Natural killer cell (primary cell): ENCODE measurements at regions not wholly inside any gene's neighbourhood (a gene's known extent, or its start where the extent isn't known, plus 50 kb on each side); places are given as distances from the start of the nearest gene placed in this dataset.

Experiments
- ATAC-seq, 3 donors: fragments of 150-1000 bp in 2 of 3; fragments of 200-7000 bp in 1 of 3; cut with Tn5 transposase; 1 replicate in 1 of 3; 2 replicates in 2 of 3; pipeline ENCODE4 v1.10.0; 2021; ENCODE audit warnings: mild to moderate bottlenecking in 2 of 3, moderate library complexity in 2 of 3
- DNase-seq, 2 donors: peaks; one replicate each; pipeline versions ENCODE4 v3.0.0 to v3.0.0-alpha.2; 2013 to 2021; ENCODE audit warnings: mixed read lengths in 1 of 2
- H3K27ac ChIP-seq: one replicate; pipeline ENCODE4 v1.5.1; 2013; ENCODE audit warnings: mild to moderate bottlenecking, low read length
- H3K27me3 ChIP-seq: one replicate; pipeline ENCODE4 v1.6.1; 2013; ENCODE audit warnings: low read length; ENCODE audit not compliant: control insufficient read depth, insufficient read depth
- H3K36me3 ChIP-seq: one replicate; pipeline ENCODE4 v1.6.1; 2013; ENCODE audit warnings: low read length; ENCODE audit not compliant: control insufficient read depth, insufficient read depth
- H3K4me1 ChIP-seq: one replicate; pipeline ENCODE4 v1.6.1; 2013; ENCODE audit warnings: low read length; ENCODE audit not compliant: control insufficient read depth, insufficient read depth
- H3K4me3 ChIP-seq: one replicate; pipeline ENCODE4 v1.5.1; 2013; ENCODE audit warnings: low read length
- H3K9me3 ChIP-seq: one replicate; pipeline ENCODE4 v1.6.1; 2013; ENCODE audit warnings: low read length; ENCODE audit not compliant: control insufficient read depth, insufficient read depth
- H3K27ac Mint-ChIP-seq, 2 donors: one replicate each; pipeline ENCODE4 v1.8.0; 2022; ENCODE audit warnings: mild to moderate bottlenecking in 2 of 2, mixed read lengths in 2 of 2, moderate library complexity in 1 of 2
- H3K27me3 Mint-ChIP-seq, 2 donors: one replicate each; pipeline ENCODE4 v1.8.0; 2022; ENCODE audit warnings: low read depth in 2 of 2, mixed read lengths in 2 of 2
- H3K36me3 Mint-ChIP-seq: one replicate; pipeline ENCODE4 v1.8.0; 2022; ENCODE audit warnings: mixed read lengths
- H3K4me1 Mint-ChIP-seq, 2 donors: one replicate each; pipeline ENCODE4 v1.8.0; 2022; ENCODE audit warnings: mixed read lengths in 2 of 2
- H3K4me3 Mint-ChIP-seq: one replicate; pipeline ENCODE4 v1.8.0; 2022; ENCODE audit warnings: mild to moderate bottlenecking, moderate library complexity, mixed read lengths
- H3K9me3 Mint-ChIP-seq, 2 donors: one replicate each; pipeline ENCODE4 v1.8.0; 2022; ENCODE audit warnings: mixed read lengths in 2 of 2
- CTCF ChIP-seq: fragments of 200-600 bp; IDR thresholded peaks from one replicate; pipeline ENCODE4 v1.8.0; 2022; ENCODE audit warnings: antibody characterized with exemption
- WGBS: methylation state at CpG from one replicate; pipeline ENCODE4 v1.1.7; 2013; ENCODE audit warnings: missing lambda C conversion rate; ENCODE audit not compliant: insufficient coverage; 5-methylcytosine and 5-hydroxymethylcytosine counted together
- intact Hi-C: fragments of 100-400 bp; cut with micrococcal nuclease; formaldehyde crosslinking; loops from one replicate; pipeline ENCODE4 v1.14.2; 2022

DNA sequence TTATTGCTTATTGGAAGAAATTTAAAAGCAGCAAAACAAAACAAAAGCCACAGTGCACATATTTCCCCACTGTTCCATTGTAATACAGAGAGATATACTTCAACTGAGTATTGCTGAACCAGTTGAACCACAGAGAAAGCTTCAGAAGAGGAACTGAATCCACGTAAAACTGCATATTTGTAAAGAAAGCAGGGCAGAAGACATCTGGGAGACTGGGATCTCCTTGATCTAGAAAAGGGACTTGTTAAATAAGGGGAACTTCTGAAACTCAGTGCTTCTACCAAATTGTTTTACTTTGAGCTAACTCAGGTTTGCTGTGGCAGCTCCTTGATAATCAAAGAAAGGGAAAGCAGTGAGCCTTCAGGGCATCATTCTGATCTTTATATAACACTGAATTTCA lies 411.1 kb upstream of the MDGA2 start:
- no peaks in the 10 kb centered on the region for H3K27me3 Mint-ChIP-seq
- Histone ChIP-seq H3K9me3 (peaks cover 2% of the 10 kb centered on the region), H3K4me1 (no peaks in the 10 kb centered on the region), H3K4me3 (no peak overlapping the region), H3K27me3 (no peaks in the 10 kb centered on the region), H3K27ac (no peak overlapping the region), H3K36me3 (no peaks in the 10 kb centered on the region)
- no peak overlapping the region for H3K4me3 Mint-ChIP-seq
- 59% methylated on average over 1 of the region's 1 CpG for WGBS
- H3K27ac Mint-ChIP-seq, result no peak overlapping the region
- no peak for ATAC-seq
- H3K9me3 Mint-ChIP-seq, result peaks cover 13 to 34% of the 10 kb centered on the region in 2 donors
- TF ChIP-seq CTCF, result no peak
- intact Hi-C loops, result no loop called here
- no peaks in the 10 kb centered on the region for H3K4me1 Mint-ChIP-seq
- peaks cover 6% of the 10 kb centered on the region for H3K36me3 Mint-ChIP-seq
- no peak for DNase-seq

- Histone ChIP-seq H3K36me3 (no peaks in the 10 kb centered on the region), H3K4me1 (no peaks in the 10 kb centered on the region), H3K27me3 (no peaks in the 10 kb centered on the region), H3K9me3 (no peaks in the 10 kb centered on the region), H3K4me3 (no peak overlapping the region), H3K27ac (no peak overlapping the region)
- TF ChIP-seq CTCF, result no peak
- Mint-ChIP-seq H3K36me3 (no peaks in the 10 kb centered on the region), H3K4me1 (no peaks in the 10 kb centered on the region), H3K27ac (no peak overlapping the region), H3K9me3 (peaks cover 17 to 26% of the 10 kb centered on the region in 2 donors), H3K4me3 (no peak overlapping the region), H3K27me3 (no peaks in the 10 kb centered on the region)
- WGBS, result 88% methylated on average over 1 of the region's 1 CpG
- DNase-seq (no peak), ATAC-seq (no peak)
- intact Hi-C loops, result no loop called here
Measured at GRCh38 chr14:48075487-48075886, 400.1 kb upstream of the MDGA2 start.

DNA sequence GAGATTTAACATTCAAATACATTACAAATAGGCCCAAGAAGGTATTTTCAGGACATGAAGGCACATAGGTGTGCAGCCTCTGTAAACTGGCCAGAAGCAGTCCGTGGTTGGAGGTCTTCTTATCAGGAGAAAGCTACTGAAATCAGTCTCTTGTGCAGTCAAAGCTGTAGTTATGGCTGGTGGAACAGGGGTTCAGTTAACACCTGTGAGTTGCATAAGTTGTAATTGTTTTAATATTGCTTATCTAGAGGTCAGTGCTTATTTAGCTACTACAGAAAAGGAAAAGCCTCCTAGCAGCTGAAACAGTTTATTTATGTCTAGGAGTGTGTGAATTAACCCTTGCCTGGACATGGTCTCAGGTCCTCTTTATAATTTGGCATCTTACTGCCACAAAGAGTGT lies 377.6 kb upstream of the MDGA2 start:
- DNase-seq (no peak), ATAC-seq (no peak)
- intact Hi-C loops, result no loop called here
- Histone ChIP-seq H3K9me3 (no peaks in the 10 kb centered on the region), H3K4me3 (no peak overlapping the region), H3K27me3 (no peaks in the 10 kb centered on the region), H3K4me1 (no peaks in the 10 kb centered on the region), H3K27ac (no peak overlapping the region), H3K36me3 (no peaks in the 10 kb centered on the region)
- H3K36me3 Mint-ChIP-seq, result peaks cover 16% of the 10 kb centered on the region
- peaks cover 8 to 10% of the 10 kb centered on the region in 2 donors for H3K9me3 Mint-ChIP-seq
- H3K4me1 Mint-ChIP-seq, result no peaks in the 10 kb centered on the region
- H3K27me3 Mint-ChIP-seq, result no peaks in the 10 kb centered on the region
- no peak for TF ChIP-seq CTCF
- no peak overlapping the region for H3K4me3 Mint-ChIP-seq
- no peak overlapping the region for H3K27ac Mint-ChIP-seq
- WGBS, result 26% methylated on average over 1 of the region's 1 CpG

DNA sequence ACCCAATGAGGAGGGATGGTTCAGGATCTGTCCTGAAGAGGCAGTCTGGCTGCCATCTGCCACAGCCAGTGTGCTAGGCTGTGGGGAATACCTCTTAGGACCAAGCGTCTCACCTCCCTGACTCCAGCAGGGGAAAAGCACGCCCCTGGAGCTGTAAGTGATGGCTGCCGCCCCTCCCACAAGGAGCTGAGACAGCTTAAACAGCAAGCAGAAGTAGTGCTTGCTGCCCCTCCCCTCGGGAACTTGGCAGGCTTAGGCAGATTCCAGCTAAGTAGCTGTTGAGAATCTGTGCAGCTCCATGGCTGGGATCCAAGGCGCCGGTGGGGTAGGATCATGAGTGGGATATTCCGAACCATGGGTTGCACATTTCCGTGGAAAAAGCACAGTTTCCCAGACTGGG lies 360.4 kb upstream of the MDGA2 start:
- Histone ChIP-seq H3K9me3 (peaks cover 17% of the 10 kb centered on the region), H3K27me3 (no peaks in the 10 kb centered on the region), H3K4me1 (no peaks in the 10 kb centered on the region), H3K27ac (no peak overlapping the region), H3K36me3 (no peaks in the 10 kb centered on the region), H3K4me3 (no peak overlapping the region)
- Mint-ChIP-seq H3K27ac (no peak overlapping the region), H3K27me3 (no peaks in the 10 kb centered on the region), H3K4me3 (no peak overlapping the region), H3K36me3 (peaks cover 41% of the 10 kb centered on the region), H3K9me3 (peaks cover 35 to 38% of the 10 kb centered on the region in 2 donors), H3K4me1 (no peaks in the 10 kb centered on the region)
- ATAC-seq (no peak), DNase-seq (no peak)
- 83% methylated on average over 8 of the region's 8 CpGs for WGBS
- TF ChIP-seq CTCF, result no peak
- intact Hi-C loops, result no loop called here
